PC-3 (cell line): ENCODE measurements at regions not wholly inside any gene's neighbourhood (a gene's known extent, or its start where the extent isn't known, plus 50 kb on each side); places are given as distances from the start of the nearest gene placed in this dataset.

Experiments used
- EZH2 ChIP-seq: fragments of 300-600 bp; sonication (generic); IDR thresholded peaks from one replicate; pipeline ENCODE4 v1.6.1; 2017; ENCODE audit warnings: antibody characterized with exemption, mild to moderate bottlenecking, low read length; ENCODE audit not compliant: unreplicated experiment
- TF ChIP-seq, protein P1 (sequence below): fragments of 300-600 bp; sonication (generic); conservative IDR thresholded peaks from 2 replicates; pipeline ENCODE4 v1.5.1; 2017; ENCODE audit warnings: antibody characterized with exemption, low read depth, mild to moderate bottlenecking, low read length

GRCh38 chr4:177810220-177810619 lies 368.0 kb upstream of the AGA start:
- TF ChIP-seq, protein P1, sequence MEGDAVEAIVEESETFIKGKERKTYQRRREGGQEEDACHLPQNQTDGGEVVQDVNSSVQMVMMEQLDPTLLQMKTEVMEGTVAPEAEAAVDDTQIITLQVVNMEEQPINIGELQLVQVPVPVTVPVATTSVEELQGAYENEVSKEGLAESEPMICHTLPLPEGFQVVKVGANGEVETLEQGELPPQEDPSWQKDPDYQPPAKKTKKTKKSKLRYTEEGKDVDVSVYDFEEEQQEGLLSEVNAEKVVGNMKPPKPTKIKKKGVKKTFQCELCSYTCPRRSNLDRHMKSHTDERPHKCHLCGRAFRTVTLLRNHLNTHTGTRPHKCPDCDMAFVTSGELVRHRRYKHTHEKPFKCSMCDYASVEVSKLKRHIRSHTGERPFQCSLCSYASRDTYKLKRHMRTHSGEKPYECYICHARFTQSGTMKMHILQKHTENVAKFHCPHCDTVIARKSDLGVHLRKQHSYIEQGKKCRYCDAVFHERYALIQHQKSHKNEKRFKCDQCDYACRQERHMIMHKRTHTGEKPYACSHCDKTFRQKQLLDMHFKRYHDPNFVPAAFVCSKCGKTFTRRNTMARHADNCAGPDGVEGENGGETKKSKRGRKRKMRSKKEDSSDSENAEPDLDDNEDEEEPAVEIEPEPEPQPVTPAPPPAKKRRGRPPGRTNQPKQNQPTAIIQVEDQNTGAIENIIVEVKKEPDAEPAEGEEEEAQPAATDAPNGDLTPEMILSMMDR, result no peak
- TF ChIP-seq EZH2, result no peak
